ENCODE measurements at regions not wholly inside any gene's neighbourhood (a gene's known extent, or its start where the extent isn't known, plus 50 kb on each side); places are given as distances from the start of the nearest gene placed in this dataset.

GRCh38 chr7:46725838-46726237 lies 804.8 kb upstream of the IGFBP3 start:
- no peak for TF ChIP-seq GATA2 (IDR thresholded peaks at IDR 0.05; ENCODE audit: low read depth, low read length)
- no peak for TF ChIP-seq GATA3 (IDR thresholded peaks at IDR 0.05; ENCODE audit: low read depth, low read length)

Data from SH-SY5Y (cell line).